ENCODE measurements at regions not wholly inside any gene's neighbourhood (a gene's known extent, or its start where the extent isn't known, plus 50 kb on each side); places are given as distances from the start of the nearest gene placed in this dataset.

- no peak for DNase-seq
Measured at GRCh38 chr10:130466271-130466997, 330.2 kb downstream of the GLRX3 start.

GRCh38 chr10:130470286-130470685 lies 334.1 kb downstream of the GLRX3 start:
- no peak for DNase-seq

GRCh38 chr10:130470973-130471372 lies 334.8 kb downstream of the GLRX3 start:
- DNase-seq: no peak

- no peak for DNase-seq
Measured at GRCh38 chr10:130471486-130471885, 335.3 kb downstream of the GLRX3 start.

- DNase-seq: no peak
Measured at GRCh38 chr10:130472236-130472635, 336.0 kb downstream of the GLRX3 start.

- DNase-seq: no peak
Measured at GRCh38 chr10:130474591-130474990, 338.4 kb downstream of the GLRX3 start.

- no peak for DNase-seq
Measured at GRCh38 chr10:130477360-130477759, 341.2 kb downstream of the GLRX3 start.

- DNase-seq: no peak
Measured at GRCh38 chr10:130479146-130479545, 343.0 kb downstream of the GLRX3 start.

- DNase-seq: no peak
Measured at GRCh38 chr10:130479926-130480325, 343.7 kb downstream of the GLRX3 start.

- DNase-seq: no peak
Measured at GRCh38 chr10:130480491-130480890, 344.3 kb downstream of the GLRX3 start.

- DNase-seq: no peak
Measured at GRCh38 chr10:130481076-130481930, 345.1 kb downstream of the GLRX3 start.

GRCh38 chr10:130481936-130482335 lies 345.7 kb downstream of the GLRX3 start:
- DNase-seq: no peak

- no peak for DNase-seq
Measured at GRCh38 chr10:130483691-130484467, 347.7 kb downstream of the GLRX3 start.

GRCh38 chr10:130484468-130485180 lies 348.4 kb downstream of the GLRX3 start:
- no peak for DNase-seq

- no peak for DNase-seq
Measured at GRCh38 chr10:130485236-130485957, 349.2 kb downstream of the GLRX3 start.

GRCh38 chr10:130485958-130486895 lies 350.0 kb downstream of the GLRX3 start:
- no peak for DNase-seq

- no peak for DNase-seq
Measured at GRCh38 chr10:130486906-130487305, 350.7 kb downstream of the GLRX3 start.

- DNase-seq: no peak
Measured at GRCh38 chr10:130487566-130487965, 351.4 kb downstream of the GLRX3 start.

GRCh38 chr10:130489891-130490290 lies 353.7 kb downstream of the GLRX3 start:
- no peak for DNase-seq

- no peak for DNase-seq
Measured at GRCh38 chr10:130491011-130491692, 355.0 kb downstream of the GLRX3 start.

Measured in inflammatory macrophage treated with lipopolysaccharide for 4 hours (primary cell).